ENCODE measurements at regions not wholly inside any gene's neighbourhood (a gene's known extent, or its start where the extent isn't known, plus 50 kb on each side); places are given as distances from the start of the nearest gene placed in this dataset.

GRCh38 chr21:28704746-28705145 lies 287.9 kb downstream of the LTN1 start:
- 100% methylated on average over 3 of the region's 5 CpGs for WGBS (ENCODE audit: insufficient coverage)
- Mint-ChIP-seq H3K4me1 (no peaks in the 10 kb centered on the region), H3K27ac (no peak overlapping the region), H3K27me3 (no peaks in the 10 kb centered on the region), H3K9me3 (ENCODE audit: insufficient read depth) (peaks cover 13% of the 10 kb centered on the region), H3K4me3 (no peak overlapping the region)
- no peaks in the 10 kb centered on the region for H3K36me3 ChIP-seq (replicated peaks in 1 of 2; ENCODE audit: control extremely low read depth in 1 of 2, control insufficient read depth in 1 of 2, extremely low read depth in 1 of 2, insufficient read depth in 2 of 2, low read length in 1 of 2)
- no peak overlapping the region for H3K9ac ChIP-seq (ENCODE audit: low read length)
- H3K27me3 ChIP-seq (replicated peaks in 1 of 4; ENCODE audit: control extremely low read depth in 1 of 4, control insufficient read depth in 3 of 4, insufficient read depth in 4 of 4, low read length in 3 of 4): no peaks in the 10 kb centered on the region
- H3K9me3 ChIP-seq (ENCODE audit: control extremely low read depth in 1 of 3, control insufficient read depth in 2 of 3, insufficient read depth in 1 of 3, low read length in 2 of 3): peaks cover 0 to 4% (median 4%) of the 10 kb centered on the region in 3 donors
- no peak overlapping the region for H2AFZ ChIP-seq (ENCODE audit: insufficient read depth, low read depth, low read length, poor library complexity, severe bottlenecking)
- H3K4me2 ChIP-seq (replicated peaks; ENCODE audit: low read depth, low read length, poor library complexity, severe bottlenecking): no peak overlapping the region
- no peak overlapping the region for H3K27ac ChIP-seq (ENCODE audit: low read length in 2 of 2)
- no peak overlapping the region for H3K4me3 ChIP-seq (ENCODE audit: control extremely low read depth in 1 of 5, extremely low read depth in 1 of 5, insufficient read depth in 1 of 5, low read depth in 2 of 5, low read length in 4 of 5)
- ChIA-PET POLR2A (no interaction called here), CTCF (no interaction called here)
- TF ChIP-seq EZH2 (IDR thresholded peaks at IDR 0.05; ENCODE audit: borderline replicate concordance, insufficient read depth, low read depth, low read length, poor library complexity, severe bottlenecking): no peak
- no peak for TF ChIP-seq CTCF (IDR thresholded peaks at IDR 0.05)
- H3K79me2 ChIP-seq (ENCODE audit: control insufficient read depth, insufficient read depth, low read length): no peaks in the 10 kb centered on the region
- DNase-seq: no peak
- intact Hi-C loops (cut with micrococcal nuclease): no loop called here
- H3K4me1 ChIP-seq (ENCODE audit: control insufficient read depth in 2 of 2, insufficient read depth in 2 of 2, low read length in 2 of 2): no peaks in the 10 kb centered on the region
- no peak for ATAC-seq (ENCODE audit: low read depth)
- H4K20me1 ChIP-seq (ENCODE audit: control insufficient read depth, insufficient read depth, low read length, poor library complexity, severe bottlenecking): no peaks in the 10 kb centered on the region

DNA sequence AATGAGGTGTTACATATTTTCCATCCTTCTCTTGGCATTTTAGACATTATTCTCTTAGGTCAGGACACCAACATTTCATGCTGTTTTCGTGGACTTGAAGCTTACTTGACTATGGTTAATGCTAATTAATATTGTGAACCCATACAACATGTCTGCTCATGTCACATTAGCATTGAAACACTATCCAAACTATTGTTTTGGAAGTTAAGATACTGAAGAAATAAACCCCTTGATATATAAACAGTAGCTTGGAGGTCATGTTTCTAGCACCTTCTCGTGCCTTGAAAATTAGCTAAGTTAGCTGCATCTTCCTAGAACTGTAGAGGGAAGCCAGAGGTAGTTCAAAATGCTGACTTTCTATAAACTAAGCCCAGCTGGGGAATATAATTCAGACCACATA lies 288.8 kb downstream of the LTN1 start:
- H3K27me3 ChIP-seq (replicated peaks in 1 of 4; ENCODE audit: control extremely low read depth in 1 of 4, control insufficient read depth in 3 of 4, insufficient read depth in 4 of 4, low read length in 3 of 4): no peaks in the 10 kb centered on the region
- H2AFZ ChIP-seq (ENCODE audit: insufficient read depth, low read depth, low read length, poor library complexity, severe bottlenecking): no peak overlapping the region
- H3K4me2 ChIP-seq (replicated peaks; ENCODE audit: low read depth, low read length, poor library complexity, severe bottlenecking): no peak overlapping the region
- DNase-seq (no peak), ATAC-seq (ENCODE audit: low read depth) (no peak)
- no peak for TF ChIP-seq EZH2 (IDR thresholded peaks at IDR 0.05; ENCODE audit: borderline replicate concordance, insufficient read depth, low read depth, low read length, poor library complexity, severe bottlenecking)
- TF ChIP-seq CTCF (IDR thresholded peaks at IDR 0.05): no peak
- no peak overlapping the region for H3K4me3 ChIP-seq (ENCODE audit: control extremely low read depth in 1 of 5, extremely low read depth in 1 of 5, insufficient read depth in 1 of 5, low read depth in 2 of 5, low read length in 4 of 5)
- no peaks in the 10 kb centered on the region for H3K36me3 ChIP-seq (replicated peaks in 1 of 2; ENCODE audit: control extremely low read depth in 1 of 2, control insufficient read depth in 1 of 2, extremely low read depth in 1 of 2, insufficient read depth in 2 of 2, low read length in 1 of 2)
- no peaks in the 10 kb centered on the region for H3K79me2 ChIP-seq (ENCODE audit: control insufficient read depth, insufficient read depth, low read length)
- Mint-ChIP-seq H3K27me3 (no peaks in the 10 kb centered on the region), H3K4me3 (no peak overlapping the region), H3K9me3 (ENCODE audit: insufficient read depth) (peaks cover 13% of the 10 kb centered on the region), H3K4me1 (no peaks in the 10 kb centered on the region), H3K27ac (no peak overlapping the region)
- no peaks in the 10 kb centered on the region for H4K20me1 ChIP-seq (ENCODE audit: control insufficient read depth, insufficient read depth, low read length, poor library complexity, severe bottlenecking)
- intact Hi-C loops (cut with micrococcal nuclease): no loop called here
- no peak overlapping the region for H3K9ac ChIP-seq (ENCODE audit: low read length)
- ChIA-PET POLR2A (no interaction called here), CTCF (no interaction called here)
- no peaks in the 10 kb centered on the region for H3K4me1 ChIP-seq (ENCODE audit: control insufficient read depth in 2 of 2, insufficient read depth in 2 of 2, low read length in 2 of 2)
- H3K27ac ChIP-seq (ENCODE audit: low read length in 2 of 2): no peak overlapping the region
- peaks cover 0 to 3% (median 2%) of the 10 kb centered on the region in 3 donors for H3K9me3 ChIP-seq (ENCODE audit: control extremely low read depth in 1 of 3, control insufficient read depth in 2 of 3, insufficient read depth in 1 of 3, low read length in 2 of 3)
- WGBS (ENCODE audit: insufficient coverage): no CpG with 5 or more reads among the region's 2 CpGs
